Duodenal mucosa (tissue), 2 donors: ENCODE measurements at regions not wholly inside any gene's neighbourhood (a gene's known extent, or its start where the extent isn't known, plus 50 kb on each side); places are given as distances from the start of the nearest gene placed in this dataset.
"Not testable (repeated sequence)": the region's sequence is repeated elsewhere in the genome, so short reads cannot be mapped to it uniquely, and the experiment has no call there.

Source experiments
- H3K27ac ChIP-seq: one replicate; pipeline ENCODE4 v1.7.0; 2013; ENCODE audit warnings: low read depth, low read length
- H3K27me3 ChIP-seq, 2 donors: one replicate each; pipeline ENCODE4 v1.7.0; 2013; ENCODE audit warnings: low read length in 2 of 2, control low read depth in 1 of 2; ENCODE audit not compliant: insufficient read depth in 2 of 2, control insufficient read depth in 1 of 2
- H3K36me3 ChIP-seq, 2 donors: one replicate each; pipeline ENCODE4 v1.7.0; 2013; ENCODE audit warnings: low read length in 2 of 2, control low read depth in 1 of 2; ENCODE audit not compliant: insufficient read depth in 2 of 2, control insufficient read depth in 1 of 2
- H3K4me1 ChIP-seq, 2 donors: one replicate each; pipeline ENCODE4 v1.7.0; 2013; ENCODE audit warnings: low read length in 2 of 2, control low read depth in 1 of 2; ENCODE audit not compliant: insufficient read depth in 2 of 2, control insufficient read depth in 1 of 2
- H3K4me3 ChIP-seq, 2 donors: one replicate each; pipeline ENCODE4 v1.7.0; 2013; ENCODE audit warnings: low read length in 2 of 2, low read depth in 1 of 2
- H3K9ac ChIP-seq, 2 donors: one replicate each; pipeline ENCODE4 v1.7.0; 2013; ENCODE audit warnings: low read length in 2 of 2, low read depth in 1 of 2
- H3K9me3 ChIP-seq, 2 donors: one replicate each; pipeline ENCODE4 v1.7.0; 2013; ENCODE audit warnings: low read length in 2 of 2, control low read depth in 1 of 2; ENCODE audit not compliant: control insufficient read depth in 1 of 2

GRCh38 chr15:20372416-20372815, 169.2 kb downstream of the GOLGA6L6 start:
- not testable (repeated sequence) for H3K4me1 ChIP-seq, H3K36me3 ChIP-seq, H3K9me3 ChIP-seq, H3K4me3 ChIP-seq, H3K27me3 ChIP-seq, H3K27ac ChIP-seq, H3K9ac ChIP-seq

- Histone ChIP-seq H3K36me3 (no peaks in the 10 kb centered on the region), H3K27ac (no peak overlapping the region), H3K9me3 (peaks cover 8 to 9% of the 10 kb centered on the region in 2 donors), H3K27me3 (no peaks in the 10 kb centered on the region), H3K4me3 (no peak overlapping the region), H3K4me1 (no peaks in the 10 kb centered on the region), H3K9ac (no peak overlapping the region)
Measured at GRCh38 chr15:20369500-20369899, 172.1 kb downstream of the GOLGA6L6 start.

DNA sequence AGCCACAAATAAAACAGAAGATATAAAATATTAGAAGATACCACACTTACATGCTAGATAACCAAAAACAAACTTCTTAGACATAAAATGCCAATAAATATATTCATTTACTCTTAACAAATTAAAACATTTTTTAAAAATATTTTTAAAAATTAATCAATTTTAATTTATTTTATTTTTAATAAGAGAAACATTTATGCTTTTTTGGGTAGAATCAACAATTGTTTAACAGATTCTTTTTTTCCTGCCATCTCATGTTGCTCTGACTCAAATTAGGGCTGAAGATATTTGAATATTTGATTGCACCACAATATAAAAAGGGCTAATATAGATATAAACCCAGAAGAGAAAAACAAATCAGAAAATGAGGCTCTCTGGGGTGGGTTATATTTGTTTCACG, 172.6 kb downstream of the GOLGA6L6 start:
- peaks cover 9 to 10% of the 10 kb centered on the region in 2 donors for H3K9me3 ChIP-seq
- no peaks in the 10 kb centered on the region for H3K27me3 ChIP-seq
- H3K4me1 ChIP-seq: no peaks in the 10 kb centered on the region
- no peak overlapping the region for H3K27ac ChIP-seq
- no peak overlapping the region for H3K9ac ChIP-seq
- H3K4me3 ChIP-seq: no peak overlapping the region
- H3K36me3 ChIP-seq: no peaks in the 10 kb centered on the region

DNA sequence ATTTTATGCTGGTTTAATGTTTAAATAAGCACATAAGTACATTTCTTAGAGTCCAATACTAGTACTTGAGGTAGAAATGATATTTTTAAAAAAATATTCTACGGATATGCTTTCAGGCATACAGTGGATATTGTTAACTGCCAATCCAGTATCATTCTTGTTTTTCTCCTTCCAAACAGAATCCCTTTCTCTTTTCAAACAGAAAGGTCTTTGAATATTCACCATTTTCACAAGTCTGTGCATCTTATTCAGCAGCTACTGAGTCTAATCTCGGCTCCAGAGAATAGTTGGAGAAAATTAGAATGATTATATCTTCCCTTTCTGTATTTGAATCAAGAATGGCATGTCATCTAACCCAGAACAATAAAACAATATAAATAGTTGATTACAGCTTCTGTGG, 174.5 kb downstream of the GOLGA6L6 start:
- Histone ChIP-seq H3K27ac (no peak overlapping the region), H3K9ac (no peak overlapping the region), H3K4me3 (no peak overlapping the region), H3K4me1 (no peaks in the 10 kb centered on the region), H3K36me3 (no peaks in the 10 kb centered on the region), H3K27me3 (no peaks in the 10 kb centered on the region), H3K9me3 (peaks cover 5 to 9% of the 10 kb centered on the region in 2 donors)

DNA sequence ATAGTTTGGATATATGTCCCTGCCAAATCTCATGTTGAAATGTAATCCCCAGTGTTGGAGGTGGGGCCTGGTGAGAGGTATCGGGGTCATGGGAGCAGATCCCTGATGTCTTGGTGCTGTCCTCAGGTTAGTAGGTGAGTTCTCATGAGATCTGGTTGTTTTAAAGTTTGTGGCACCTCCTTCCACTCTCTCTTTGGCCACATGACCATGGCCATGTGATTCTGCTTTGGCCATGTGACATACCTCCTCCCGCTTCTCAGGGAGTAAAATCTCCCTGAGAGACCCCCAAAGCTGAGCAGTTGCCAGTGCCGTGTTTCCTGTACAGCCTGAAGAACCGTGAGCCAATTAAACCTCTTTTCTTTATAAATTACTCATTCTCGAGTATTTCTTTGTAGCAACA, 178.0 kb downstream of the GOLGA6L6 start:
- H3K4me1 ChIP-seq, H3K4me3 ChIP-seq, H3K9ac ChIP-seq, H3K27ac ChIP-seq, H3K27me3 ChIP-seq, H3K36me3 ChIP-seq: not testable (repeated sequence)
- peaks cover 13 to 16% of the 10 kb centered on the region in 2 donors for H3K9me3 ChIP-seq

GRCh38 chr15:20361091-20361490, 180.5 kb downstream of the GOLGA6L6 start:
- no peaks in the 10 kb centered on the region for H3K27me3 ChIP-seq
- H3K4me3 ChIP-seq: no peak overlapping the region
- no peak overlapping the region for H3K27ac ChIP-seq
- H3K9me3 ChIP-seq: peaks cover 16 to 29% of the 10 kb centered on the region in 2 donors
- no peaks in the 10 kb centered on the region for H3K36me3 ChIP-seq
- H3K4me1 ChIP-seq: no peaks in the 10 kb centered on the region
- H3K9ac ChIP-seq: no peak overlapping the region

- Histone ChIP-seq H3K36me3 (no peaks in the 10 kb centered on the region), H3K9ac (no peak overlapping the region), H3K9me3 (peaks cover 14 to 34% of the 10 kb centered on the region in 2 donors), H3K4me1 (no peaks in the 10 kb centered on the region), H3K4me3 (no peak overlapping the region), H3K27me3 (no peaks in the 10 kb centered on the region), H3K27ac (no peak overlapping the region)
Measured at GRCh38 chr15:20358779-20359414, 182.7 kb downstream of the GOLGA6L6 start.

- Histone ChIP-seq H3K4me1 (no peaks in the 10 kb centered on the region), H3K9me3 (peaks cover 9 to 38% of the 10 kb centered on the region in 2 donors), H3K36me3 (no peaks in the 10 kb centered on the region), H3K27me3 (no peaks in the 10 kb centered on the region), H3K9ac (no peak overlapping the region), H3K4me3 (no peak overlapping the region), H3K27ac (no peak overlapping the region)
Measured at GRCh38 chr15:20358066-20358778, 183.4 kb downstream of the GOLGA6L6 start.

GRCh38 chr15:20357481-20358065, 184.0 kb downstream of the GOLGA6L6 start:
- Histone ChIP-seq H3K9ac (no peak overlapping the region), H3K27ac (no peak overlapping the region), H3K9me3 (peaks cover 13 to 40% of the 10 kb centered on the region in 2 donors), H3K4me3 (no peak overlapping the region), H3K27me3 (no peaks in the 10 kb centered on the region), H3K4me1 (no peaks in the 10 kb centered on the region), H3K36me3 (no peaks in the 10 kb centered on the region)

DNA sequence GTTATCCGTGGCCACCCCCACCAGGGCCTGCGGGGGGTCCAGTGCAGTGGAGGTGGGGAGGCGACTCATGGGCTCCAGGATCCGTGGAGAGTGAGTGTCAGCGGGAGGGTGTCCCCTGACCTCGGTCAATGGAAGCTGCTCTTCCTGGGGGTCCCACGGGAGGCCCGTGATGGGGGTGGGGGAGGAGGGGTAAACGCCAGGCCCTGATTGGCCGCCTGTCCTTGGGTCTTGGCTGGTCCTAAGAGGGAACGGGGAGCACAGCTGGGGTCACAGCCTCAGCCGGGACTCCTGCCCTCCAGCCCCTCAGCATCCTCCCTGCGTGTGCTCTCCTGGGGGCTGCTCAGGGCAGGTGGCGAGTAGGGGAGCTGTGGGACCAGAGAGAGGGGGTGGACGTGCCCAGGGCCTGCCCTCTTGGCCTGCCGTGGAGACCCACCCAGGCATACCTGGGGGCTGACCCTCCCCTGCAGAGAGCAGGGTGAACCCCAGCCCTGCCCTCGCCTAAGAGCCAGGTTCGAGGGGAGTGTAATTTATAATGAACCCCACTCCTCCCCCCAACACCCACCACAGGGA, 184.6 kb downstream of the GOLGA6L6 start:
- Histone ChIP-seq H3K9me3 (peaks cover 15 to 46% of the 10 kb centered on the region in 2 donors), H3K9ac (no peak overlapping the region), H3K36me3 (no peaks in the 10 kb centered on the region), H3K27ac (no peak overlapping the region), H3K4me3 (no peak overlapping the region), H3K4me1 (no peaks in the 10 kb centered on the region), H3K27me3 (no peaks in the 10 kb centered on the region)
